ENCODE measurements at regions not wholly inside any gene's neighbourhood (a gene's known extent, or its start where the extent isn't known, plus 50 kb on each side); places are given as distances from the start of the nearest gene placed in this dataset.

DNA sequence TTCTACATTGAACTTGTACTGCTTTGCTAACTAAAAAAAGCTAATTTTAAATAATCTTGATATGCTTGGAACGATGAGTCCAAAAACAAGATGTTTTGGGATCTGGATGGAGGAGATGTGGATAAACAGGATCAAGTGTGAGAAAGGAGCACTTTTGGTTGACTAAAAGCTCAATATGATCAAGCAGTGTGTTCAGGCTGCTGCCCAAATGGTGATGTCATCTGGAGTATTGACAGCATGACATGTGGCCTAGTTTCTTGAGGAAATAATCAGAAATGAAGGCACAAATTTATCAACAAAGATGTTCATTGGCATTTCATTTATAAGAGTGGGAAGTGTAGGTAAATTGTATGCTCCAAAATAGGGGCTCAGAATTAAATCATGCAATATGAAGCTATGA lies 161.2 kb downstream of the SOX2 start:
- no peaks in the 10 kb centered on the region for H3K9me3 ChIP-seq (ENCODE audit: control extremely low read depth in 1 of 3, control insufficient read depth in 2 of 3, insufficient read depth in 1 of 3, low read length in 2 of 3)
- no peak overlapping the region for H3K27ac Mint-ChIP-seq
- H3K4me1 ChIP-seq (ENCODE audit: control insufficient read depth in 2 of 2, insufficient read depth in 2 of 2, low read length in 2 of 2), result no peaks in the 10 kb centered on the region
- H3K79me2 ChIP-seq (ENCODE audit: control insufficient read depth, insufficient read depth, low read length), result no peaks in the 10 kb centered on the region
- no peak overlapping the region for H3K27ac ChIP-seq (ENCODE audit: low read length in 2 of 2)
- ChIA-PET CTCF (interaction anchor here (0.7 kb wide), 1 partner anchor 53 kb away, joined by 3 read pairs; no protein-coding TSS in a partner anchor), POLR2A (no interaction called here)
- H3K27me3 ChIP-seq (replicated peaks in 1 of 4; ENCODE audit: control extremely low read depth in 1 of 4, control insufficient read depth in 3 of 4, insufficient read depth in 4 of 4, low read length in 3 of 4), result no peaks in the 10 kb centered on the region
- H3K4me2 ChIP-seq (replicated peaks; ENCODE audit: low read depth, low read length, poor library complexity, severe bottlenecking), result no peak overlapping the region
- DNase-seq, result no peak
- no peaks in the 10 kb centered on the region for H3K27me3 Mint-ChIP-seq
- no peaks in the 10 kb centered on the region for H4K20me1 ChIP-seq (ENCODE audit: control insufficient read depth, insufficient read depth, low read length, poor library complexity, severe bottlenecking)
- no peak overlapping the region for H2AFZ ChIP-seq (ENCODE audit: insufficient read depth, low read depth, low read length, poor library complexity, severe bottlenecking)
- intact Hi-C loops (cut with micrococcal nuclease), result no loop called here
- ATAC-seq (ENCODE audit: low read depth), result no peak
- no peaks in the 10 kb centered on the region for H3K36me3 ChIP-seq (replicated peaks in 1 of 2; ENCODE audit: control extremely low read depth in 1 of 2, control insufficient read depth in 1 of 2, extremely low read depth in 1 of 2, insufficient read depth in 2 of 2, low read length in 1 of 2)
- TF ChIP-seq EZH2 (IDR thresholded peaks at IDR 0.05; ENCODE audit: borderline replicate concordance, insufficient read depth, low read depth, low read length, poor library complexity, severe bottlenecking), result no peak
- TF ChIP-seq, protein P1, sequence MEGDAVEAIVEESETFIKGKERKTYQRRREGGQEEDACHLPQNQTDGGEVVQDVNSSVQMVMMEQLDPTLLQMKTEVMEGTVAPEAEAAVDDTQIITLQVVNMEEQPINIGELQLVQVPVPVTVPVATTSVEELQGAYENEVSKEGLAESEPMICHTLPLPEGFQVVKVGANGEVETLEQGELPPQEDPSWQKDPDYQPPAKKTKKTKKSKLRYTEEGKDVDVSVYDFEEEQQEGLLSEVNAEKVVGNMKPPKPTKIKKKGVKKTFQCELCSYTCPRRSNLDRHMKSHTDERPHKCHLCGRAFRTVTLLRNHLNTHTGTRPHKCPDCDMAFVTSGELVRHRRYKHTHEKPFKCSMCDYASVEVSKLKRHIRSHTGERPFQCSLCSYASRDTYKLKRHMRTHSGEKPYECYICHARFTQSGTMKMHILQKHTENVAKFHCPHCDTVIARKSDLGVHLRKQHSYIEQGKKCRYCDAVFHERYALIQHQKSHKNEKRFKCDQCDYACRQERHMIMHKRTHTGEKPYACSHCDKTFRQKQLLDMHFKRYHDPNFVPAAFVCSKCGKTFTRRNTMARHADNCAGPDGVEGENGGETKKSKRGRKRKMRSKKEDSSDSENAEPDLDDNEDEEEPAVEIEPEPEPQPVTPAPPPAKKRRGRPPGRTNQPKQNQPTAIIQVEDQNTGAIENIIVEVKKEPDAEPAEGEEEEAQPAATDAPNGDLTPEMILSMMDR (IDR thresholded peaks at IDR 0.05), result no peak
- no peaks in the 10 kb centered on the region for H3K9me3 Mint-ChIP-seq (ENCODE audit: insufficient read depth)
- no peak overlapping the region for H3K9ac ChIP-seq (ENCODE audit: low read length)
- H3K4me3 Mint-ChIP-seq, result no peak overlapping the region
- H3K4me3 ChIP-seq (ENCODE audit: control extremely low read depth in 1 of 5, extremely low read depth in 1 of 5, insufficient read depth in 1 of 5, low read depth in 2 of 5, low read length in 4 of 5), result no peak overlapping the region
- H3K4me1 Mint-ChIP-seq, result no peaks in the 10 kb centered on the region
- WGBS (ENCODE audit: insufficient coverage), result 83% methylated on average over 1 of the region's 1 CpG

DNA sequence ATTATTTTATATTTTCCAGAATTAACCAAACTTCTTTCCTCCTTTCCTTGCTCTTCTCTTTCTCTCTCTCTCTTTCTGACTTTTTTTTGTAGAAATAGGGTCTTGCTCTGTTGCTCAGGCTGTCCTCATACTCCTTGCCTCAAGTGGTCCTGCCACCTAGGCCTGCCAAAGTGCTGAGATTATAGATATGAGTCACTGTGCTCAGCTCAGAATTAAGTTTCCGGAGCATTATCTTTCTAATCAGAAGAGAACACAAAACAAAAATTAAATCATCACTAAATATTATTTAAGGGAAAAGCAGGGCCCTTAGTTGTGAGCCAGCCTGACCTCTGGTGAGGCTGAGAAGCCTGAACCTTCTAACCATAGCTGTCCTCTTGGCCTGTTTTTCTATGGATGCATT lies 168.2 kb downstream of the SOX2 start:
- Histone ChIP-seq H2AFZ (ENCODE audit: insufficient read depth, low read depth, low read length, poor library complexity, severe bottlenecking) (no peak overlapping the region), H3K27ac (ENCODE audit: low read length in 2 of 2) (no peak overlapping the region), H3K36me3 (replicated peaks in 1 of 2; ENCODE audit: control extremely low read depth in 1 of 2, control insufficient read depth in 1 of 2, extremely low read depth in 1 of 2, insufficient read depth in 2 of 2, low read length in 1 of 2) (no peaks in the 10 kb centered on the region), H3K4me1 (ENCODE audit: control insufficient read depth in 2 of 2, insufficient read depth in 2 of 2, low read length in 2 of 2) (no peaks in the 10 kb centered on the region), H3K27me3 (replicated peaks in 1 of 4; ENCODE audit: control extremely low read depth in 1 of 4, control insufficient read depth in 3 of 4, insufficient read depth in 4 of 4, low read length in 3 of 4) (no peaks in the 10 kb centered on the region), H3K79me2 (ENCODE audit: control insufficient read depth, insufficient read depth, low read length) (no peaks in the 10 kb centered on the region), H3K4me3 (ENCODE audit: control extremely low read depth in 1 of 5, extremely low read depth in 1 of 5, insufficient read depth in 1 of 5, low read depth in 2 of 5, low read length in 4 of 5) (no peak overlapping the region), H3K9ac (ENCODE audit: low read length) (no peak overlapping the region), H3K4me2 (replicated peaks; ENCODE audit: low read depth, low read length, poor library complexity, severe bottlenecking) (no peak overlapping the region), H4K20me1 (ENCODE audit: control insufficient read depth, insufficient read depth, low read length, poor library complexity, severe bottlenecking) (no peaks in the 10 kb centered on the region), H3K9me3 (ENCODE audit: control extremely low read depth in 1 of 3, control insufficient read depth in 2 of 3, insufficient read depth in 1 of 3, low read length in 2 of 3) (no peaks in the 10 kb centered on the region)
- no peak overlapping the region for H3K27ac Mint-ChIP-seq
- H3K4me3 Mint-ChIP-seq, result no peak overlapping the region
- no peaks in the 10 kb centered on the region for H3K9me3 Mint-ChIP-seq (ENCODE audit: insufficient read depth)
- no peaks in the 10 kb centered on the region for H3K27me3 Mint-ChIP-seq
- intact Hi-C loops (cut with micrococcal nuclease), result no loop called here
- no CpG with 5 or more reads among the region's 1 CpG for WGBS (ENCODE audit: insufficient coverage)
- CTCF ChIA-PET, result no interaction called here
- no peaks in the 10 kb centered on the region for H3K4me1 Mint-ChIP-seq
- no peak for ATAC-seq (ENCODE audit: low read depth)
- DNase-seq, result no peak
- POLR2A ChIA-PET, result no interaction called here
- TF ChIP-seq EZH2 (IDR thresholded peaks at IDR 0.05; ENCODE audit: borderline replicate concordance, insufficient read depth, low read depth, low read length, poor library complexity, severe bottlenecking), result no peak
- TF ChIP-seq, protein P1 (IDR thresholded peaks at IDR 0.05), result no peak
